Keratinocyte (primary cell): ENCODE measurements at regions not wholly inside any gene's neighbourhood (a gene's known extent, or its start where the extent isn't known, plus 50 kb on each side); places are given as distances from the start of the nearest gene placed in this dataset.

ENCODE experiments used
- DNase-seq: peaks from one replicate; pipeline ENCODE4 v3.0.0-alpha.2; 2011; ENCODE audit warnings: low read depth, missing footprints, low spot score
- FAIRE-seq: peaks from 2 replicates; lab custom pipeline; 2011; peaks lifted over from hg19 to GRCh38; lab: Jason Lieb, UNC
- H2AFZ ChIP-seq: 2 replicates; pipeline ENCODE4 v1.6.0; 2012; ENCODE audit warnings: low read length, control low read depth, inconsistent platforms; ENCODE audit not compliant: control insufficient read depth
- H3K27ac ChIP-seq: 2 replicates; pipeline ENCODE4 v1.5.1; 2011; ENCODE audit warnings: low read length; ENCODE audit not compliant: control insufficient read depth, insufficient read depth
- H3K27me3 ChIP-seq: 3 replicates; pipeline ENCODE4 v1.6.0; 2011; ENCODE audit warnings: low read length; ENCODE audit not compliant: control insufficient read depth, insufficient read depth; ENCODE audit errors: extremely low read depth
- H3K36me3 ChIP-seq, 2 experiments: 2 replicates in 1 of 2; 3 replicates in 1 of 2; pipeline ENCODE4 v1.5.1; 2011; ENCODE audit warnings: low read length in 2 of 2, mild to moderate bottlenecking in 1 of 2; ENCODE audit not compliant: control insufficient read depth in 2 of 2, insufficient read depth in 2 of 2; ENCODE audit errors: extremely low read depth in 1 of 2
- H3K4me1 ChIP-seq: 3 replicates; pipeline ENCODE4 v1.5.1; 2011; ENCODE audit warnings: low read length; ENCODE audit not compliant: control insufficient read depth, insufficient read depth; ENCODE audit errors: extremely low read depth
- H3K4me2 ChIP-seq: 3 replicates; pipeline ENCODE4 v1.6.0; 2011; ENCODE audit warnings: low read depth, low read length; ENCODE audit not compliant: control insufficient read depth, insufficient read depth; ENCODE audit errors: extremely low read depth
- H3K4me3 ChIP-seq, 3 experiments: fragments of 200-600 bp in 1 of 3; sonication (generic) in 1 of 3; 2 replicates in 2 of 3; 3 replicates in 1 of 3; pipeline ENCODE4 v1.5.1; 2011 to 2016; ENCODE audit warnings: low read length in 3 of 3, mild to moderate bottlenecking in 3 of 3, control low read depth in 2 of 3, inconsistent platforms in 1 of 3, low read depth in 1 of 3, mixed read lengths in 1 of 3, mixed run types in 1 of 3, moderate library complexity in 1 of 3; ENCODE audit not compliant: control insufficient read depth in 2 of 3, insufficient read depth in 2 of 3; ENCODE audit errors: extremely low read depth in 1 of 3
- H3K79me2 ChIP-seq: 2 replicates; pipeline ENCODE4 v1.6.0; 2012; ENCODE audit warnings: low read length; ENCODE audit not compliant: control insufficient read depth, insufficient read depth
- H3K9ac ChIP-seq: 3 replicates; pipeline ENCODE4 v1.6.0; 2011; ENCODE audit warnings: low read length; ENCODE audit not compliant: control insufficient read depth, insufficient read depth; ENCODE audit errors: extremely low read depth
- H3K9me1 ChIP-seq: 3 replicates; pipeline ENCODE4 v1.6.0; 2011; ENCODE audit warnings: low read length; ENCODE audit not compliant: control insufficient read depth, insufficient read depth; ENCODE audit errors: extremely low read depth
- H3K9me3 ChIP-seq: 2 replicates; pipeline ENCODE4 v1.5.1; 2012; ENCODE audit warnings: low read depth, low read length; ENCODE audit not compliant: control insufficient read depth
- H4K20me1 ChIP-seq: 3 replicates; pipeline ENCODE4 v1.6.0; 2011; ENCODE audit warnings: low read length; ENCODE audit not compliant: control insufficient read depth, insufficient read depth; ENCODE audit errors: extremely low read depth
- EZH2 ChIP-seq: IDR thresholded peaks from one replicate; pipeline ENCODE4 v1.6.1; 2012; ENCODE audit warnings: inconsistent platforms, mild to moderate bottlenecking, low read length, moderate library complexity
- dilution Hi-C: fragments of 300-500 bp; cut with MboI; formaldehyde crosslinking; loops from one replicate; pipeline ENCODE4 v1.7.0; 2020; ENCODE audit warnings: low sequenced_read_pairs; ENCODE audit not compliant: extremely low pct_ligation_motif_present
- TF ChIP-seq, protein P1 (sequence below), 3 experiments: IDR thresholded peaks in 1 of 3; conservative IDR thresholded peaks in 1 of 3; optimal IDR thresholded peaks in 1 of 3; 2 replicates in 2 of 3; 3 replicates in 1 of 3; pipeline versions ENCODE3 to v1.5.1; 2011; ENCODE audit warnings: low read length in 3 of 3, mild to moderate bottlenecking in 3 of 3, moderate library complexity in 2 of 3, control low read depth in 1 of 3, inconsistent platforms in 1 of 3; ENCODE audit not compliant: insufficient read depth in 2 of 3; ENCODE audit errors: extremely low read depth in 1 of 3

DNA sequence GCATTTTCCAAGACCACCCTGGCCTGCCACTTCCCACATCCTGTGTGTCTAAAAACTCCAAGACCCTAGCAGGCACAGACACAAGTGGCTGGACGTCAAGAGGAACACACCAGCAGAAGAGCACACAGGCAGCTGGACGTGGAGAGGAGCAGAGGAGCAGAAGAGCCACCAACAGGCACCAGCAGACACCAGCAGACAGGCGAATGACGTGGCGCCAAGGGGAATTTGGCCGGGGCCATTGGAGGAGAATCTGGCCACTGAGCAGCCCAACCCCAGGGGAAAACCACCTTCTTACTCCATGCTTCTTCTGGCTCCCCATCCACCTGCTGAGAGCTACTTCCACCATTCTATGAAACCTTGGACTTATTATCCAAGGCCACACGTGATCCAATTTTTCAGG is 243.1 kb upstream of the CTSO start:
- Histone ChIP-seq H3K9me3 (no peaks in the 10 kb centered on the region), H3K9ac (no peak overlapping the region), H3K4me1 (peaks cover 2% of the 10 kb centered on the region), H3K27ac (no peak overlapping the region), H3K4me2 (no peak overlapping the region), H3K79me2 (no peaks in the 10 kb centered on the region), H2AFZ (no peak overlapping the region), H3K9me1 (no peaks in the 10 kb centered on the region), H3K4me3 (no peak overlapping the region), H3K36me3 (no peaks in the 10 kb centered on the region), H3K27me3 (no peaks in the 10 kb centered on the region), H4K20me1 (no peaks in the 10 kb centered on the region)
- dilution Hi-C loops: no loop called here
- FAIRE-seq (no peak), DNase-seq (no peak)
- TF ChIP-seq, protein P1, sequence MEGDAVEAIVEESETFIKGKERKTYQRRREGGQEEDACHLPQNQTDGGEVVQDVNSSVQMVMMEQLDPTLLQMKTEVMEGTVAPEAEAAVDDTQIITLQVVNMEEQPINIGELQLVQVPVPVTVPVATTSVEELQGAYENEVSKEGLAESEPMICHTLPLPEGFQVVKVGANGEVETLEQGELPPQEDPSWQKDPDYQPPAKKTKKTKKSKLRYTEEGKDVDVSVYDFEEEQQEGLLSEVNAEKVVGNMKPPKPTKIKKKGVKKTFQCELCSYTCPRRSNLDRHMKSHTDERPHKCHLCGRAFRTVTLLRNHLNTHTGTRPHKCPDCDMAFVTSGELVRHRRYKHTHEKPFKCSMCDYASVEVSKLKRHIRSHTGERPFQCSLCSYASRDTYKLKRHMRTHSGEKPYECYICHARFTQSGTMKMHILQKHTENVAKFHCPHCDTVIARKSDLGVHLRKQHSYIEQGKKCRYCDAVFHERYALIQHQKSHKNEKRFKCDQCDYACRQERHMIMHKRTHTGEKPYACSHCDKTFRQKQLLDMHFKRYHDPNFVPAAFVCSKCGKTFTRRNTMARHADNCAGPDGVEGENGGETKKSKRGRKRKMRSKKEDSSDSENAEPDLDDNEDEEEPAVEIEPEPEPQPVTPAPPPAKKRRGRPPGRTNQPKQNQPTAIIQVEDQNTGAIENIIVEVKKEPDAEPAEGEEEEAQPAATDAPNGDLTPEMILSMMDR (optimal IDR thresholded peaks at IDR 0.05 in 1 of 3, IDR thresholded peaks at IDR 0.05 in 1 of 3, conservative IDR thresholded peaks at IDR 0.05 in 1 of 3; ENCODE audit: extremely low read depth in 1 of 3, insufficient read depth in 2 of 3, low read length in 3 of 3): no peak

DNA sequence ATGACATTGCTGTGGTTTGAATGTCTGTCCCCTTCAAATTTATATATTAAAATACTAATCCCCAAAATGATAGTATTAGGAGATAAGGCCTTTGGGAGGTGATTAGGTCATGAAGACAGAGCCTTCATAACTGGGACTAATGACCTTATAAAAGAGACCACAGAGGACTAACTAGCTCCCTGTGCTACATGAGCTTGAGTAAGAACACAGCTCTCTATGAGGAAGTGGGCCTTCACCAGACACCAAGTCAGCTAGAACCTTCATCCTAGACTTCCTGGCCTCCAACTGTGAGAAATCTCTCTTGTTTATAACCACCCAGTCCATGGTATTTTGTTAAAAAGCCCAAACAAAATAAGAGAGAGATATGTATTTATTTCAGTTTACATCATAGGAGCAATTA is 242.2 kb upstream of the CTSO start:
- Histone ChIP-seq H2AFZ (no peak overlapping the region), H3K79me2 (no peaks in the 10 kb centered on the region), H3K4me2 (no peak overlapping the region), H3K4me1 (peaks cover 2% of the 10 kb centered on the region), H3K36me3 (no peaks in the 10 kb centered on the region), H3K4me3 (no peak overlapping the region), H3K9me3 (no peaks in the 10 kb centered on the region), H3K27me3 (no peaks in the 10 kb centered on the region), H3K27ac (no peak overlapping the region), H3K9ac (no peak overlapping the region), H3K9me1 (no peaks in the 10 kb centered on the region), H4K20me1 (no peaks in the 10 kb centered on the region)
- FAIRE-seq: no peak
- no peak for DNase-seq
- dilution Hi-C loops: no loop called here
- no peak for TF ChIP-seq EZH2
- TF ChIP-seq, protein P1 (optimal IDR thresholded peaks at IDR 0.05 in 1 of 3, IDR thresholded peaks at IDR 0.05 in 1 of 3, conservative IDR thresholded peaks at IDR 0.05 in 1 of 3; ENCODE audit: extremely low read depth in 1 of 3, insufficient read depth in 2 of 3, low read length in 3 of 3): no peak
